K562 (cell line): ENCODE measurements at regions not wholly inside any gene's neighbourhood (a gene's known extent, or its start where the extent isn't known, plus 50 kb on each side); places are given as distances from the start of the nearest gene placed in this dataset.

Experiments used
- ATAC-seq: fragments of 200-7000 bp; cut with Tn5 transposase; 3 replicates; pipeline ENCODE4 v1.9.1; 2020; ENCODE audit warnings: moderate library complexity
- BruUV-seq: library from RNA; stranded (reverse); fragments of 400-500 nt; replicated peaks from 2 replicates; lab custom pipeline; 2021; lab: Mats Ljungman, UMichigan
- CTCF ChIA-PET: fragments of 300-600 bp; formaldehyde crosslinking; extraction: SDS; loops from one replicate; lab custom pipeline; 2021; ENCODE audit warnings: low intra/inter-chr PET ratio; lab: Yijun Ruan, JAX
- POLR2A ChIA-PET: fragments of 300-600, 350-650 bp; sonication (Branson Sonifier 250); formaldehyde crosslinking; extraction: SDS; loops from one replicate; lab custom pipeline; 2021; ENCODE audit warnings: antibody characterized with exemption, inconsistent platforms; lab: Yijun Ruan, JAX
- DNase-seq, 4 experiments: peaks; one replicate each; pipeline versions ENCODE4 v3.0.0 to v3.0.0-alpha.2; 2011 to 2018; ENCODE audit warnings: low spot score in 3 of 4, mixed read lengths in 3 of 4; ENCODE audit errors: extremely low read depth in 1 of 4
- FAIRE-seq: peaks from 2 replicates; lab custom pipeline; 2011; peaks lifted over from hg19 to GRCh38; lab: Jason Lieb, UNC
- H2AFZ ChIP-seq: 2 replicates; pipeline ENCODE4 v1.6.0; 2011; ENCODE audit warnings: low read depth, low read length, control low read depth, inconsistent platforms
- H3K27ac ChIP-seq: fragments of 200-600 bp; 3 replicates; pipeline ENCODE4 v1.8.0; 2011; ENCODE audit warnings: low read depth, mild to moderate bottlenecking, control low read depth, inconsistent platforms, low read length, moderate library complexity, mixed read lengths; ENCODE audit errors: extremely low read depth
- H3K27me3 ChIP-seq, 2 experiments: fragments of 300-600 bp in 1 of 2; 2 replicates in 1 of 2; 3 replicates in 1 of 2; pipeline versions ENCODE4 v1.6.0 to v1.8.0; 2011; ENCODE audit warnings: inconsistent platforms in 2 of 2, low read length in 2 of 2, mild to moderate bottlenecking in 1 of 2, mixed read lengths in 1 of 2, moderate library complexity in 1 of 2; ENCODE audit not compliant: control insufficient read depth in 2 of 2, insufficient read depth in 2 of 2
- H3K36me3 ChIP-seq: fragments of 300-600 bp; 3 replicates; pipeline ENCODE4 v1.8.0; 2011; ENCODE audit warnings: mild to moderate bottlenecking, low read length, inconsistent platforms; ENCODE audit not compliant: control insufficient read depth, insufficient read depth
- H3K4me1 ChIP-seq, 2 experiments: fragments of 200-600 bp in 1 of 2; replicated peaks in 1 of 2; 2 replicates in 1 of 2; 3 replicates in 1 of 2; pipeline versions ENCODE4 v1.5.1 to v1.8.0; 2011; ENCODE audit warnings: inconsistent platforms in 2 of 2, low read length in 2 of 2, mild to moderate bottlenecking in 1 of 2, mixed read lengths in 1 of 2, moderate library complexity in 1 of 2; ENCODE audit not compliant: control insufficient read depth in 2 of 2, insufficient read depth in 2 of 2
- H3K4me2 ChIP-seq: 2 replicates; pipeline ENCODE4 v1.6.1; 2011; ENCODE audit warnings: low read length, control low read depth, inconsistent platforms, mixed read lengths; ENCODE audit not compliant: insufficient read depth
- H3K4me3 ChIP-seq: fragments of 200-600 bp; sonication (generic), shearing (Covaris generic); 2 replicates; pipeline ENCODE4 v1.5.1; 2016; ENCODE audit warnings: control low read depth, inconsistent platforms
- H3K79me2 ChIP-seq: fragments of 200-600 bp; 3 replicates; pipeline ENCODE4 v1.8.0; 2011; ENCODE audit warnings: low read length, inconsistent platforms; ENCODE audit not compliant: control insufficient read depth, insufficient read depth
- H3K9ac ChIP-seq, 2 experiments: 2 replicates each; pipeline versions ENCODE4 v1.6.0 to v1.6.1; 2011; ENCODE audit warnings: low read depth in 2 of 2, low read length in 2 of 2, control low read depth in 1 of 2, inconsistent platforms in 1 of 2, mild to moderate bottlenecking in 1 of 2, mixed read lengths in 1 of 2; ENCODE audit not compliant: insufficient read depth in 1 of 2
- H3K9me1 ChIP-seq: one replicate; pipeline ENCODE4 v1.6.0; 2011; ENCODE audit warnings: inconsistent platforms, mild to moderate bottlenecking, low read length, moderate library complexity; ENCODE audit not compliant: control insufficient read depth, insufficient read depth
- H3K9me3 ChIP-seq: replicated peaks from 2 replicates; pipeline ENCODE4 v1.5.1; 2011; ENCODE audit warnings: low read depth, low read length, inconsistent platforms; ENCODE audit not compliant: control insufficient read depth, insufficient read depth
- H4K20me1 ChIP-seq: replicated peaks from 2 replicates; pipeline ENCODE4 v1.6.1; 2011; ENCODE audit warnings: low read length, inconsistent platforms, mixed read lengths; ENCODE audit not compliant: control insufficient read depth, insufficient read depth
- BDP1 ChIP-seq: IDR thresholded peaks from 3 replicates; pipeline ENCODE4 v1.6.1; 2011; ENCODE audit not compliant: insufficient read length, insufficient read depth
- CEBPB ChIP-seq: fragments of 450-650 bp; IDR thresholded peaks from 2 replicates; pipeline ENCODE4 v1.6.1; 2016; ENCODE audit warnings: missing genetic modification characterization, missing compliant biosample characterization
- E4F1 ChIP-seq: fragments of 250-450 bp; sonication (Bioruptor Pico); IDR thresholded peaks from 2 replicates; pipeline ENCODE4 v1.5.0; 2021; ENCODE audit warnings: mild to moderate bottlenecking, borderline replicate concordance
- KDM4B ChIP-seq, 2 experiments: fragments of 450-650 bp in 1 of 2; sonication (generic) in 1 of 2; IDR thresholded peaks; 2 replicates each; pipeline ENCODE4 v1.6.1; 2016 to 2017; ENCODE audit warnings: borderline replicate concordance in 2 of 2, antibody characterized with exemption in 1 of 2, low read depth in 1 of 2, mild to moderate bottlenecking in 1 of 2
- LEF1 ChIP-seq: fragments of 450-650 bp; IDR thresholded peaks from 2 replicates; pipeline ENCODE4 v1.6.1; 2016; ENCODE audit warnings: mild to moderate bottlenecking
- MGA ChIP-seq: fragments of 450-650 bp; IDR thresholded peaks from 2 replicates; pipeline ENCODE4 v1.6.1; 2016; ENCODE audit warnings: mild to moderate bottlenecking, moderate library complexity
- TFAM ChIP-seq: fragments of 250-450 bp; sonication (Bioruptor Pico); conservative IDR thresholded peaks from 2 replicates; pipeline ENCODE4 v1.5.0; 2021; ENCODE audit warnings: mild to moderate bottlenecking, moderate library complexity
- ZBTB17 ChIP-seq: fragments of 450-650 bp; formaldehyde crosslinking; IDR thresholded peaks from 2 replicates; pipeline ENCODE4 v1.4.0; 2020; ENCODE audit warnings: mild to moderate bottlenecking
- ZNF217 ChIP-seq: sonication (generic); formaldehyde crosslinking; IDR thresholded peaks from 2 replicates; pipeline ENCODE4 v1.8.0; 2022; ENCODE audit warnings: mild to moderate bottlenecking, missing genetic modification reagents
- ZNF347 ChIP-seq: fragments of 450-650 bp; formaldehyde crosslinking; IDR thresholded peaks from 2 replicates; pipeline ENCODE4 v1.4.0; 2020; ENCODE audit warnings: low read depth, mild to moderate bottlenecking, moderate library complexity
- WGBS: fragments of 100-300 bp; shearing (Covaris generic); methylation state at CpG from one replicate; pipeline ENCODE4 v1.1.6; 2016; ENCODE audit warnings: low coverage, mixed read lengths; ENCODE audit not compliant: insufficient coverage; ENCODE audit errors: missing lambda C conversion rate; 5-methylcytosine and 5-hydroxymethylcytosine counted together
- in situ Hi-C: fragments of 300-500 bp; cut with MboI; formaldehyde crosslinking; loops from 4 replicates; pipeline ENCODE4 v1.15.0; 2018; ENCODE audit warnings: inconsistent platforms, mixed read lengths
- intact Hi-C: fragments of 100-400 bp; cut with micrococcal nuclease; formaldehyde crosslinking; loops from 2 replicates; pipeline ENCODE4 v1.14.2; 2022

- CTCF ChIA-PET, result no interaction called here
- no TSS peak for BruUV-seq
- 0% methylated on average over 3 of the region's 3 CpGs for WGBS
- TF ChIP-seq ZNF347 (no peak), E4F1 (no peak), LEF1 (no peak), ZBTB17 (CRISPR knock-in tag) (no peak), TFAM (CRISPR knock-in tag) (no peak), ZNF217 (CRISPR knock-in tag) (no peak), MGA (no peak), KDM4B (IDR thresholded peaks at IDR 0.05; ENCODE audit: borderline replicate concordance in 2 of 2, low read depth in 1 of 2) (no peak), BDP1 (no peak), CEBPB (tag) (no peak)
Measured at GRCh38 chr2:142425551-142425950, 294.7 kb upstream of the LRP1B start.

More at GRCh38 chr2:142425551-142425950, 294.7 kb upstream of the LRP1B start:
- DNase-seq (no peak), FAIRE-seq (no peak), ATAC-seq (no peak)
- Histone ChIP-seq H3K36me3 (no peaks in the 10 kb centered on the region), H3K27me3 (no peaks in the 10 kb centered on the region), H4K20me1 (no peaks in the 10 kb centered on the region), H3K4me2 (no peak overlapping the region), H3K4me3 (no peak overlapping the region), H3K4me1 (no peaks in the 10 kb centered on the region), H3K9me3 (0 out of 2 replicates have a peak, but pooled peaks cover 2% of the 10 kb centered on the region), H2AFZ (no peak overlapping the region), H3K9me1 (no peaks in the 10 kb centered on the region), H3K79me2 (no peaks in the 10 kb centered on the region), H3K27ac (no peak overlapping the region), H3K9ac (no peak overlapping the region)
- in situ Hi-C loops, result no loop called here
- intact Hi-C loops, result no loop called here
- POLR2A ChIA-PET, result no interaction called here
